ENCODE measurements at regions not wholly inside any gene's neighbourhood (a gene's known extent, or its start where the extent isn't known, plus 50 kb on each side); places are given as distances from the start of the nearest gene placed in this dataset.
A peak's percentile ranks its signal among the peaks of the same experiment; 100 is the strongest.

DNA sequence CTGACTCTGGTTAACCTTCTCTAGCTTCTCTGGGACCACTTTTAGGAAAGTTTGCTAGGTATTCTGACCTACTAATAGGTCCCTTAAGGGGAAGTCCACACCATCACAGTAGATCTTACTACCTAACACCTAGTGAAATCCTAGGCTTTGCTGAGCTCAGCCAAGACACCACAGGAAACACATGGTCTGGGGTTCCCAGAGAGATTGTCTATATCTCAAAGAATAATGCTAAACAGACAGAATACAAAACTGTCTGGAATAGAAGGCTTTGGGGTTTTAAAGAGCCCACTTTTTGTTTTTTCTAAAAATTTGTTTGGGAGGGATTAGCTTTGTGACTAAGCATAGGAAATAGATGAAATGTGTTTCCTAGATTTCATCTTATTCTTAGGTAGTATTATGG lies 395.1 kb downstream of the ARHGEF28 start:
- Histone ChIP-seq H2AFZ (ENCODE audit: low read length) (no peak overlapping the region), H4K20me1 (ENCODE audit: insufficient read depth, low read length) (no peaks in the 10 kb centered on the region), H3K4me1 (ENCODE audit: low read length) (no peaks in the 10 kb centered on the region), H3K9me2 (replicated peaks; ENCODE audit: insufficient read depth, low read length) (no peaks in the 10 kb centered on the region), H3K9me3 (replicated peaks; ENCODE audit: insufficient read depth, low read length) (no peaks in the 10 kb centered on the region), H3K27me3 (replicated peaks; ENCODE audit: insufficient read depth, low read length) (no peaks in the 10 kb centered on the region), H3K4me2 (ENCODE audit: low read depth, low read length) (no peak overlapping the region), H3K9ac (ENCODE audit: low read length) (no peak overlapping the region), H3K79me2 (ENCODE audit: low read length) (no peaks in the 10 kb centered on the region), H3F3A (ENCODE audit: insufficient read depth, low read length) (no peaks in the 10 kb centered on the region), H3K4me3 (ENCODE audit: low read length) (no peak overlapping the region), H3K27ac (ENCODE audit: low read length) (no peak overlapping the region), H3K36me3 (replicated peaks; ENCODE audit: insufficient read depth, low read length) (no peaks in the 10 kb centered on the region)
- TF ChIP-seq EZH2 (optimal IDR thresholded peaks at IDR 0.05; ENCODE audit: low read depth, low read length) (no peak), CTCF (IDR thresholded peaks at IDR 0.05; ENCODE audit: low read length) (no peak), EZH2phosphoT487 (IDR thresholded peaks at IDR 0.05; ENCODE audit: low read length) (no peak)
- DNase-seq = peak; percentile 18

DNA sequence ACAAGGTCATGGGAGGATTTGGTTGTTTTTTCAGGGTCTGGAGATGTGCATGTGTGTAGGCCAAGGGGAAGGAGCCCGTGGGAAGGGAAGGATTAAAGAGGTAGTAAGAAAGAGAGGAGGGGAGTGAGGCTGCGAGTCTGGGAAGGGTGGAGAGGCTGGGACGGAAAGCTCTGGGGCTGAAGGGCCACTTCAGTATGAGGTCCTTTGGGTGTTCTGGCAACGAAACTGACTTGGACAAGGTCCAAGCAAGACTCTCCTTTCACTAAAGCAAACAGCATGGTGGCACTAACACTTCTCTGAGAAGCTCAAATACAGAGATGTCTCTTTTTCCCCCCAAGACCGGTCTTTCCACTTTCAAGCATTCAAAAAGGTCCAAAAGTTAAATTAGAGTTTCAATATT lies 394.5 kb downstream of the ARHGEF28 start:
- Histone ChIP-seq H3F3A (ENCODE audit: insufficient read depth, low read length) (no peaks in the 10 kb centered on the region), H3K4me2 (ENCODE audit: low read depth, low read length) (no peak overlapping the region), H3K27ac (ENCODE audit: low read length) (no peak overlapping the region), H3K27me3 (replicated peaks; ENCODE audit: insufficient read depth, low read length) (no peaks in the 10 kb centered on the region), H3K9me2 (replicated peaks; ENCODE audit: insufficient read depth, low read length) (no peaks in the 10 kb centered on the region), H3K4me3 (ENCODE audit: low read length) (no peak overlapping the region), H2AFZ (ENCODE audit: low read length) (no peak overlapping the region), H4K20me1 (ENCODE audit: insufficient read depth, low read length) (no peaks in the 10 kb centered on the region), H3K79me2 (ENCODE audit: low read length) (no peaks in the 10 kb centered on the region), H3K36me3 (replicated peaks; ENCODE audit: insufficient read depth, low read length) (no peaks in the 10 kb centered on the region), H3K9ac (ENCODE audit: low read length) (no peak overlapping the region), H3K4me1 (ENCODE audit: low read length) (no peaks in the 10 kb centered on the region), H3K9me3 (replicated peaks; ENCODE audit: insufficient read depth, low read length) (no peaks in the 10 kb centered on the region)
- no peak for DNase-seq
- TF ChIP-seq EZH2phosphoT487 (IDR thresholded peaks at IDR 0.05; ENCODE audit: low read length) (no peak), CTCF (IDR thresholded peaks at IDR 0.05; ENCODE audit: low read length) (no peak), EZH2 (optimal IDR thresholded peaks at IDR 0.05; ENCODE audit: low read depth, low read length) (no peak)

DNA sequence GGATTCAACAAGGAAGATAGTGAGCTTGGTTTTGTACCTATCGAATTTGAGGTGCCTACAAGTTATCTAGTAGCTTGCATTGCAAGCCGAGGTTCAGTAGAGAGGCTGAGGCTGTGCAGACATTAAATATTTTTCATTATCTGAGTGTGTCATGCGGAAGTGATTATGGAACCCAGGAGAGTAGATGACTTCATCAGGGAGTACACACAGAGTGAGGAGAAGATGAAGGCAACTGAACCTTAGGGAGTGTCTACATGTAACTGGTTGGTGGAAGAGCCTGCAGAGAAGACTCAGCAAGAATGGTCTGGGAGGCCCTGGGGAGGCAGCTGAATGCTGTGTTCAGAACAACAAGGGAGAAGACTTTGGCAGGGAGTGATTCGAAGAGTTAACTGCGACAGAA lies 393.9 kb downstream of the ARHGEF28 start:
- Histone ChIP-seq H3K4me1 (ENCODE audit: low read length) (no peaks in the 10 kb centered on the region), H3K9me2 (replicated peaks; ENCODE audit: insufficient read depth, low read length) (no peaks in the 10 kb centered on the region), H3K4me3 (ENCODE audit: low read length) (no peak overlapping the region), H3K36me3 (replicated peaks; ENCODE audit: insufficient read depth, low read length) (no peaks in the 10 kb centered on the region), H3K27ac (ENCODE audit: low read length) (no peak overlapping the region), H3K79me2 (ENCODE audit: low read length) (no peaks in the 10 kb centered on the region), H2AFZ (ENCODE audit: low read length) (no peak overlapping the region), H3K4me2 (ENCODE audit: low read depth, low read length) (no peak overlapping the region), H3F3A (ENCODE audit: insufficient read depth, low read length) (no peaks in the 10 kb centered on the region), H3K9me3 (replicated peaks; ENCODE audit: insufficient read depth, low read length) (no peaks in the 10 kb centered on the region), H3K9ac (ENCODE audit: low read length) (no peak overlapping the region), H4K20me1 (ENCODE audit: insufficient read depth, low read length) (no peaks in the 10 kb centered on the region), H3K27me3 (replicated peaks; ENCODE audit: insufficient read depth, low read length) (no peaks in the 10 kb centered on the region)
- TF ChIP-seq CTCF (IDR thresholded peaks at IDR 0.05; ENCODE audit: low read length) = no peak
- no peak for TF ChIP-seq EZH2 (optimal IDR thresholded peaks at IDR 0.05; ENCODE audit: low read depth, low read length)
- no peak for DNase-seq
